K562 (cell line): ENCODE measurements at regions not wholly inside any gene's neighbourhood (a gene's known extent, or its start where the extent isn't known, plus 50 kb on each side); places are given as distances from the start of the nearest gene placed in this dataset.

Experiments used
- ATAC-seq: fragments of 200-7000 bp; cut with Tn5 transposase; 3 replicates; pipeline ENCODE4 v1.9.1; 2020; ENCODE audit warnings: moderate library complexity
- BruUV-seq: library from RNA; stranded (reverse); fragments of 400-500 nt; replicated peaks from 2 replicates; lab custom pipeline; 2021; lab: Mats Ljungman, UMichigan
- CTCF ChIA-PET: fragments of 300-600 bp; formaldehyde crosslinking; extraction: SDS; loops from one replicate; lab custom pipeline; 2021; ENCODE audit warnings: low intra/inter-chr PET ratio; lab: Yijun Ruan, JAX
- POLR2A ChIA-PET: fragments of 300-600, 350-650 bp; sonication (Branson Sonifier 250); formaldehyde crosslinking; extraction: SDS; loops from one replicate; lab custom pipeline; 2021; ENCODE audit warnings: antibody characterized with exemption, inconsistent platforms; lab: Yijun Ruan, JAX
- DNase-seq, 4 experiments: peaks; one replicate each; pipeline versions ENCODE4 v3.0.0 to v3.0.0-alpha.2; 2011 to 2018; ENCODE audit warnings: low spot score in 3 of 4, mixed read lengths in 3 of 4; ENCODE audit errors: extremely low read depth in 1 of 4
- FAIRE-seq: peaks from 2 replicates; lab custom pipeline; 2011; peaks lifted over from hg19 to GRCh38; lab: Jason Lieb, UNC
- H2AFZ ChIP-seq: 2 replicates; pipeline ENCODE4 v1.6.0; 2011; ENCODE audit warnings: low read depth, low read length, control low read depth, inconsistent platforms
- H3K27ac ChIP-seq: fragments of 200-600 bp; 3 replicates; pipeline ENCODE4 v1.8.0; 2011; ENCODE audit warnings: low read depth, mild to moderate bottlenecking, control low read depth, inconsistent platforms, low read length, moderate library complexity, mixed read lengths; ENCODE audit errors: extremely low read depth
- H3K27me3 ChIP-seq, 2 experiments: fragments of 300-600 bp in 1 of 2; 2 replicates in 1 of 2; 3 replicates in 1 of 2; pipeline versions ENCODE4 v1.6.0 to v1.8.0; 2011; ENCODE audit warnings: inconsistent platforms in 2 of 2, low read length in 2 of 2, mild to moderate bottlenecking in 1 of 2, mixed read lengths in 1 of 2, moderate library complexity in 1 of 2; ENCODE audit not compliant: control insufficient read depth in 2 of 2, insufficient read depth in 2 of 2
- H3K36me3 ChIP-seq: fragments of 300-600 bp; 3 replicates; pipeline ENCODE4 v1.8.0; 2011; ENCODE audit warnings: mild to moderate bottlenecking, low read length, inconsistent platforms; ENCODE audit not compliant: control insufficient read depth, insufficient read depth
- H3K4me1 ChIP-seq, 2 experiments: fragments of 200-600 bp in 1 of 2; replicated peaks in 1 of 2; 2 replicates in 1 of 2; 3 replicates in 1 of 2; pipeline versions ENCODE4 v1.5.1 to v1.8.0; 2011; ENCODE audit warnings: inconsistent platforms in 2 of 2, low read length in 2 of 2, mild to moderate bottlenecking in 1 of 2, mixed read lengths in 1 of 2, moderate library complexity in 1 of 2; ENCODE audit not compliant: control insufficient read depth in 2 of 2, insufficient read depth in 2 of 2
- H3K4me2 ChIP-seq: 2 replicates; pipeline ENCODE4 v1.6.1; 2011; ENCODE audit warnings: low read length, control low read depth, inconsistent platforms, mixed read lengths; ENCODE audit not compliant: insufficient read depth
- H3K4me3 ChIP-seq: fragments of 200-600 bp; sonication (generic), shearing (Covaris generic); 2 replicates; pipeline ENCODE4 v1.5.1; 2016; ENCODE audit warnings: control low read depth, inconsistent platforms
- H3K79me2 ChIP-seq: fragments of 200-600 bp; 3 replicates; pipeline ENCODE4 v1.8.0; 2011; ENCODE audit warnings: low read length, inconsistent platforms; ENCODE audit not compliant: control insufficient read depth, insufficient read depth
- H3K9ac ChIP-seq, 2 experiments: 2 replicates each; pipeline versions ENCODE4 v1.6.0 to v1.6.1; 2011; ENCODE audit warnings: low read depth in 2 of 2, low read length in 2 of 2, control low read depth in 1 of 2, inconsistent platforms in 1 of 2, mild to moderate bottlenecking in 1 of 2, mixed read lengths in 1 of 2; ENCODE audit not compliant: insufficient read depth in 1 of 2
- H3K9me1 ChIP-seq: one replicate; pipeline ENCODE4 v1.6.0; 2011; ENCODE audit warnings: inconsistent platforms, mild to moderate bottlenecking, low read length, moderate library complexity; ENCODE audit not compliant: control insufficient read depth, insufficient read depth
- H3K9me3 ChIP-seq: replicated peaks from 2 replicates; pipeline ENCODE4 v1.5.1; 2011; ENCODE audit warnings: low read depth, low read length, inconsistent platforms; ENCODE audit not compliant: control insufficient read depth, insufficient read depth
- H4K20me1 ChIP-seq: replicated peaks from 2 replicates; pipeline ENCODE4 v1.6.1; 2011; ENCODE audit warnings: low read length, inconsistent platforms, mixed read lengths; ENCODE audit not compliant: control insufficient read depth, insufficient read depth
- CBFA2T3 ChIP-seq: fragments of 450-650 bp; IDR thresholded peaks from 2 replicates; pipeline ENCODE4 v1.6.1; 2017
- POLR2AphosphoS5 ChIP-seq: IDR thresholded peaks from 2 replicates; pipeline ENCODE4 v1.6.1; 2011; ENCODE audit warnings: mild to moderate bottlenecking, low read depth, low read length, moderate library complexity; ENCODE audit not compliant: control insufficient read depth, insufficient read depth
- RBM14 ChIP-seq: fragments of 200-400 bp; formaldehyde crosslinking; IDR thresholded peaks from 2 replicates; pipeline ENCODE4 v1.6.1; 2018; ENCODE audit warnings: low read depth, mild to moderate bottlenecking, low read length, moderate library complexity, borderline replicate concordance; ENCODE audit not compliant: insufficient read depth
- SIRT6 ChIP-seq: IDR thresholded peaks from one replicate; pipeline ENCODE4 v1.6.1; 2012; ENCODE audit warnings: low read depth, mild to moderate bottlenecking, control low read depth, inconsistent platforms, low read length, moderate library complexity
- SNIP1 ChIP-seq: fragments of 450-650 bp; IDR thresholded peaks from 2 replicates; pipeline ENCODE4 v1.7.1; 2017; ENCODE audit warnings: low read depth, mild to moderate bottlenecking
- ZNF232 ChIP-seq: sonication (generic); formaldehyde crosslinking; IDR thresholded peaks from 2 replicates; pipeline ENCODE4 v1.8.0; 2022; ENCODE audit warnings: mild to moderate bottlenecking, missing genetic modification reagents
- ZNF655 ChIP-seq: fragments of 250-450 bp; sonication (Bioruptor Pico); IDR thresholded peaks from 2 replicates; pipeline ENCODE4 v1.5.0; 2021
- ZNF830 ChIP-seq: fragments of 250-450 bp; sonication (Bioruptor Pico); IDR thresholded peaks from 2 replicates; pipeline ENCODE4 v1.5.0; 2021; ENCODE audit warnings: mild to moderate bottlenecking
- WGBS: fragments of 100-300 bp; shearing (Covaris generic); methylation state at CpG from one replicate; pipeline ENCODE4 v1.1.6; 2016; ENCODE audit warnings: low coverage, mixed read lengths; ENCODE audit not compliant: insufficient coverage; ENCODE audit errors: missing lambda C conversion rate; 5-methylcytosine and 5-hydroxymethylcytosine counted together
- in situ Hi-C: fragments of 300-500 bp; cut with MboI; formaldehyde crosslinking; loops from 4 replicates; pipeline ENCODE4 v1.15.0; 2018; ENCODE audit warnings: inconsistent platforms, mixed read lengths
- intact Hi-C: fragments of 100-400 bp; cut with micrococcal nuclease; formaldehyde crosslinking; loops from 2 replicates; pipeline ENCODE4 v1.14.2; 2022
- TF ChIP-seq, protein P1 (sequence below): fragments of 450-650 bp; IDR thresholded peaks from 2 replicates; pipeline ENCODE4 v1.6.1; 2016; ENCODE audit warnings: low read depth

DNA sequence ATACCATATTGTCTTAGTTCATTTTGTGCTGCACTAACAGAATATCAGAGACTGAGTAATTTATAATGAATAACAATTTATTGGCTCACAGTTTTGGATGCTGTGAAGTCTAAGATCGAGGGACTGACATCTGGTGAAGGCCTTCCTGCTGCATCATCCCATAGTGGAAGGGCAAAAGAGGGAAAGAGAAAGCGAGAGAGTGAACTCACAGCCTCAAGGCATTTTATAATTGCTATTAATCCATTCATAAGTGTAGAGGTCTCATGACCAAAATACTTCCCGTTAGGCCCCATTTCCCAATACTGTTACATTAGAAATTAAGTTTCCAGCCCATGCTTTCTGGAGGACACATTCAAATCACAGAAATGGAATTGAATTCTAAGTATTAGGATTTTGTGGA, 554.4 kb downstream of the TRAM1L1 start:
- H3K9me1 ChIP-seq: no peaks in the 10 kb centered on the region
- CTCF ChIA-PET: no interaction called here
- no peak overlapping the region for H2AFZ ChIP-seq
- in situ Hi-C loops: no loop called here
- H3K4me1 ChIP-seq: no peaks in the 10 kb centered on the region
- 0% methylated on average over 3 of the region's 3 CpGs for WGBS
- intact Hi-C loops: no loop called here
- BruUV-seq: no TSS peak
- no peak overlapping the region for H3K27ac ChIP-seq
- DNase-seq: no peak
- H3K4me3 ChIP-seq: no peak overlapping the region
- no peak overlapping the region for H3K9ac ChIP-seq
- no peak for TF ChIP-seq CBFA2T3
- TF ChIP-seq ZNF830 (CRISPR knock-in tag): no peak
- TF ChIP-seq, protein P1, sequence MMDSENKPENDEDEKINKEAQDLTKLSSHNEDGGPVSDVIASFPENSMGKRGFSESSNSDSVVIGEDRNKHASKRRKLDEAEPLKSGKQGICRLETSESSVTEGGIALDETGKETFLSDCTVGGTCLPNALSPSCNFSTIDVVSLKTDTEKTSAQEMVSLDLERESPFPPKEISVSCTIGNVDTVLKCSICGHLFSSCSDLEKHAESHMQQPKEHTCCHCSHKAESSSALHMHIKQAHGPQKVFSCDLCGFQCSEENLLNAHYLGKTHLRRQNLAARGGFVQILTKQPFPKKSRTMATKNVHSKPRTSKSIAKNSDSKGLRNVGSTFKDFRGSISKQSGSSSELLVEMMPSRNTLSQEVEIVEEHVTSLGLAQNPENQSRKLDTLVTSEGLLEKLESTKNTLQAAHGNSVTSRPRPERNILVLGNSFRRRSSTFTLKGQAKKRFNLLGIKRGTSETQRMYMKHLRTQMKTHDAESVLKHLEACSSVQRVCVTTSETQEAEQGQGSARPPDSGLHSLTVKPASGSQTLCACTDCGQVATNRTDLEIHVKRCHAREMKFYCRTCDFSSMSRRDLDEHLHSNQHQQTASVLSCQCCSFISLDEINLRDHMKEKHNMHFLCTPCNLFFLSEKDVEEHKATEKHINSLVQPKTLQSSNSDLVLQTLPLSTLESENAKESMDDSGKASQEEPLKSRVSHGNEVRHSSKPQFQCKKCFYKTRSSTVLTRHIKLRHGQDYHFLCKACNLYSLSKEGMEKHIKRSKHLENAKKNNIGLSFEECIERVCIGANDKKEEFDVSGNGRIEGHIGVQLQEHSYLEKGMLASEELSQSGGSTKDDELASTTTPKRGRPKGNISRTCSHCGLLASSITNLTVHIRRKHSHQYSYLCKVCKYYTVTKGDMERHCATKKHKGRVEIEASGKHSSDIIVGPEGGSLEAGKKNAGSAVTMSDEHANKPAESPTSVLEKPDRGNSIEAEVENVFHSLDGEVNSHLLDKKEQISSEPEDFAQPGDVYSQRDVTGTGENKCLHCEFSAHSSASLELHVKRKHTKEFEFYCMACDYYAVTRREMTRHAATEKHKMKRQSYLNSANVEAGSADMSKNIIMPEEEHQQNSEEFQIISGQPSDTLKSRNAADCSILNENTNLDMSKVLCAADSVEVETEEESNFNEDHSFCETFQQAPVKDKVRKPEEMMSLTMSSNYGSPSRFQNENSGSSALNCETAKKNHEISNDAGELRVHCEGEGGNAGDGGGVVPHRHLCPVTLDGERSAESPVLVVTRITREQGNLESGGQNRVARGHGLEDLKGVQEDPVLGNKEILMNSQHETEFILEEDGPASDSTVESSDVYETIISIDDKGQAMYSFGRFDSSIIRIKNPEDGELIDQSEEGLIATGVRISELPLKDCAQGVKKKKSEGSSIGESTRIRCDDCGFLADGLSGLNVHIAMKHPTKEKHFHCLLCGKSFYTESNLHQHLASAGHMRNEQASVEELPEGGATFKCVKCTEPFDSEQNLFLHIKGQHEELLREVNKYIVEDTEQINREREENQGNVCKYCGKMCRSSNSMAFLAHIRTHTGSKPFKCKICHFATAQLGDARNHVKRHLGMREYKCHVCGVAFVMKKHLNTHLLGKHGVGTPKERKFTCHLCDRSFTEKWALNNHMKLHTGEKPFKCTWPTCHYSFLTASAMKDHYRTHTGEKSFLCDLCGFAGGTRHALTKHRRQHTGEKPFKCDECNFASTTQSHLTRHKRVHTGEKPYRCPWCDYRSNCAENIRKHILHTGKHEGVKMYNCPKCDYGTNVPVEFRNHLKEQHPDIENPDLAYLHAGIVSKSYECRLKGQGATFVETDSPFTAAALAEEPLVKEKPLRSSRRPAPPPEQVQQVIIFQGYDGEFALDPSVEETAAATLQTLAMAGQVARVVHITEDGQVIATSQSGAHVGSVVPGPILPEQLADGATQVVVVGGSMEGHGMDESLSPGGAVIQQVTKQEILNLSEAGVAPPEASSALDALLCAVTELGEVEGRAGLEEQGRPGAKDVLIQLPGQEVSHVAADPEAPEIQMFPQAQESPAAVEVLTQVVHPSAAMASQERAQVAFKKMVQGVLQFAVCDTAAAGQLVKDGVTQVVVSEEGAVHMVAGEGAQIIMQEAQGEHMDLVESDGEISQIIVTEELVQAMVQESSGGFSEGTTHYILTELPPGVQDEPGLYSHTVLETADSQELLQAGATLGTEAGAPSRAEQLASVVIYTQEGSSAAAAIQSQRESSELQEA: no peak
- no peak for TF ChIP-seq SNIP1
- TF ChIP-seq POLR2AphosphoS5: no peak
- no peak for TF ChIP-seq ZNF232 (CRISPR knock-in tag)
- no peak for TF ChIP-seq SIRT6
- no peak for TF ChIP-seq ZNF655
- TF ChIP-seq RBM14: no peak
- TF ChIP-seq, all 486 proteins: peak for 0
- no peak for FAIRE-seq
- Histone ChIP-seq H3K27me3 (no peaks in the 10 kb centered on the region), H3K4me2 (no peak overlapping the region), H3K9me3 (no peaks in the 10 kb centered on the region), H4K20me1 (no peaks in the 10 kb centered on the region), H3K36me3 (no peaks in the 10 kb centered on the region), H3K79me2 (no peaks in the 10 kb centered on the region)
- POLR2A ChIA-PET: no interaction called here
- no peak for ATAC-seq
